ENCODE measurements at regions not wholly inside any gene's neighbourhood (a gene's known extent, or its start where the extent isn't known, plus 50 kb on each side); places are given as distances from the start of the nearest gene placed in this dataset.

DNA sequence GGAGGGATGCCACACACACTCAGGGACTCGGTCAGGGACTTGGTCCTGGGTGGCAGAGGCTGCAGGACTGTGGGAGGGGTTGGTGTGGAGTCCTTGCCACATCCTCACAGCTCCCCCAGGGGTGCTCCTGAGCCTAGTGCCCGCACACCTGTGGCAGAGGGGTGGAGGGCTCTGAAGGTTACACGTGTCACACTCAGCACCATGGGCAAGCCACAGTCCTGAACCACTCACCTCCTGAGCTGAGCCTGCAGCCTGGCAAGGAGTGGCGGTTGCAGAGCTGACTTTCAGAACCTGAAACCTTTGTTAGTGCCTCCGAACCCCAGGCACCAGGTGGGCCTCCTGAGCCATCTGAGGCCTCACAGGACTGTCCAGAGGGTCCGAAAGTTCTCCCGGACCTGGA is 249.2 kb upstream of the C1orf174 start:
- TF ChIP-seq, protein P1, sequence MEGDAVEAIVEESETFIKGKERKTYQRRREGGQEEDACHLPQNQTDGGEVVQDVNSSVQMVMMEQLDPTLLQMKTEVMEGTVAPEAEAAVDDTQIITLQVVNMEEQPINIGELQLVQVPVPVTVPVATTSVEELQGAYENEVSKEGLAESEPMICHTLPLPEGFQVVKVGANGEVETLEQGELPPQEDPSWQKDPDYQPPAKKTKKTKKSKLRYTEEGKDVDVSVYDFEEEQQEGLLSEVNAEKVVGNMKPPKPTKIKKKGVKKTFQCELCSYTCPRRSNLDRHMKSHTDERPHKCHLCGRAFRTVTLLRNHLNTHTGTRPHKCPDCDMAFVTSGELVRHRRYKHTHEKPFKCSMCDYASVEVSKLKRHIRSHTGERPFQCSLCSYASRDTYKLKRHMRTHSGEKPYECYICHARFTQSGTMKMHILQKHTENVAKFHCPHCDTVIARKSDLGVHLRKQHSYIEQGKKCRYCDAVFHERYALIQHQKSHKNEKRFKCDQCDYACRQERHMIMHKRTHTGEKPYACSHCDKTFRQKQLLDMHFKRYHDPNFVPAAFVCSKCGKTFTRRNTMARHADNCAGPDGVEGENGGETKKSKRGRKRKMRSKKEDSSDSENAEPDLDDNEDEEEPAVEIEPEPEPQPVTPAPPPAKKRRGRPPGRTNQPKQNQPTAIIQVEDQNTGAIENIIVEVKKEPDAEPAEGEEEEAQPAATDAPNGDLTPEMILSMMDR (IDR thresholded peaks at IDR 0.05; ENCODE audit: insufficient read depth, low read depth, low read length) = no peak
- TF ChIP-seq EZH2 (IDR thresholded peaks at IDR 0.05; ENCODE audit: insufficient read depth, low read length) = no peak
